LNCAP (cell line): ENCODE measurements at regions not wholly inside any gene's neighbourhood (a gene's known extent, or its start where the extent isn't known, plus 50 kb on each side); places are given as distances from the start of the nearest gene placed in this dataset.
A peak's percentile ranks its signal among the peaks of the same experiment; 100 is the strongest.

Experiments
- CTCF ChIP-seq: fragments of 450-650 bp; IDR thresholded peaks from 2 replicates; pipeline ENCODE4 v1.5.1; 2017; ENCODE audit warnings: mild to moderate bottlenecking

- no peak for TF ChIP-seq CTCF
Measured at GRCh38 chr17:54745239-54745638, 155.4 kb upstream of the TOM1L1 start.

GRCh38 chr17:54745862-54746261, 154.8 kb upstream of the TOM1L1 start:
- no peak for TF ChIP-seq CTCF

GRCh38 chr17:54749157-54749556, 151.5 kb upstream of the TOM1L1 start:
- no peak for TF ChIP-seq CTCF

GRCh38 chr17:54754560-54754959, 146.1 kb upstream of the TOM1L1 start:
- TF ChIP-seq CTCF, result peak; percentile 77

- no peak for TF ChIP-seq CTCF
Measured at GRCh38 chr17:54760836-54761235, 139.8 kb upstream of the TOM1L1 start.

GRCh38 chr17:54770836-54771235, 129.8 kb upstream of the TOM1L1 start:
- TF ChIP-seq CTCF, result no peak

- no peak for TF ChIP-seq CTCF
Measured at GRCh38 chr17:54771409-54771915, 129.2 kb upstream of the TOM1L1 start.

- no peak for TF ChIP-seq CTCF
Measured at GRCh38 chr17:54780238-54780637, 120.4 kb upstream of the TOM1L1 start.
